ENCODE measurements at regions not wholly inside any gene's neighbourhood (a gene's known extent, or its start where the extent isn't known, plus 50 kb on each side); places are given as distances from the start of the nearest gene placed in this dataset.
"Not testable (repeated sequence)": the region's sequence is repeated elsewhere in the genome, so short reads cannot be mapped to it uniquely, and the experiment has no call there.

DNA sequence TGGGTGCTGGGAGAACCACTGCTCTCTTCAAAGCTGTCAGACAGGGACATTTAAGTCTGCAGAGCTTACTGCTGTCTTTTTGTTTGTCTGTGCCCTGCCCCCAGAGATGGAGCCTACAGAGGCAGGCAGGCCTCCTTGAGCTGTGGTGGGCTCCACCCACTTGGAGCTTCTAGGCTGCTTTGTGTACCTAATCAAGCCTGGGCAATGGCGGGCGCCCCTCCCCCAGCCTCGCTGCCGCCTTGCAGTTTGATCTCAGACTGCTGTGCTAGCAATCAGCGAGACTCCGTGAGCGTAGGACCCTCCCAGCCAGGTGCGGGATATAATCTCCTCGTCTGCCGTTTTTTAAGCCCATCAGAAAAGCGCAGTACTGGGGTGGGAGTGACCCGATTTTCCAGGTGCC is 125.6 kb upstream of the LRATD1 start:
- not testable (repeated sequence) for DNase-seq (ENCODE audit: low read depth, low spot score)

DNA sequence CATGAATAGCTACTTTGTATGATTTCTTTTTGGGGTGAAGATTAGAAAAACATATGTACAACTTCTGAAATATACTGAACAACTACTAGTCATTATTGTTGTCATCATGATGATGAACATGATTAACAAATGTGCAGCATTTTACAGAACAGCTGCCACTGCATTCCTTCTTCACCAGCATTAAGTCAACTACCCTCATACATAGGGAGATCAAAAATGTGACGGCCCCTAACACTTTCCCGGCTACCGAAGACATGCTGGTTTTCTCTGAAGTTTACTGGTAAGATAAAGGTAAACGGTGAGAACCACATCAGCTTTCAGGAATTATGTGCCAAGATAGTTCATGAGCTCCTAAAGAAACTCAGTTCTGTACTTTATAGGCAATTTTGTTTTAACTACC is 121.0 kb upstream of the LRATD1 start:
- no peak for DNase-seq (ENCODE audit: low read depth, low spot score)

DNA sequence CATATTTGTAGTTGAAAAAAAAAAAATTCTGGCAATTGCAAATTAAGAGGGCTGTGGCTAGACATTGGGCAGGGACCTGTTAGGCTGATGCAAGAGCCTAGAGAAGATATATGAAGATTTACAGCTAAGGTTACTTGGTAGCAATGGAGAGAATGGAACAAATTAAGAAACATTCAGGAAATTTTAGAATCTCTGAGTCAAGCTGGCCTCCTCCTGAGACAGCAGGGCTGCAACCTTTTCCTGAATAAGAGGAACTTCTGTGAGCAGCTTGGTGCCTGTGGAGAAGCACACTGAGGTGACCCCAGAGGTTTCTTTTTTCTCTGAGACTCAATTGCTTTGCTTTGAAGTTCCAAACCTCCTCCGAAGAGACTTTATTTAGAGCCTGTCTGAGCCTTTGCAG is 118.6 kb upstream of the LRATD1 start:
- DNase-seq (ENCODE audit: low read depth, low spot score) = no peak

DNA sequence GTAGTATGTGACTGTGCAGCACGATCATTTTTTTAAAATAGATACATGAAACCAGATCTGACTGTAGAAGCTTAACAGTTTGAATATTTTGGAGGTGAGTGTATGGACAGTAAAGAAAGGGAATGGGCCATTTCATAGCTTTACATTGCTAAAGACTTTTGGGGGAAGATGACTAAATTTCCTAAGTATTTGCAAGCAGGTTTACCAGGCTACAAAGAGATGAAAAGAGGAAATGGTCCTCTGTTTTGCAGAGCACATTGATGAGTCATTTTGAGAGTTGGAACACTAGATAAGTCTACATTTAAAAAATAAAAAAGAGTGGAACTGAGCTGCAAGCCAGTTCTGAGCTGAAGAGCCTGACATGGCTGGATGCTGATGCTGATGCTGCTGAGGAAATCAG is 115.7 kb upstream of the LRATD1 start:
- no peak for DNase-seq (ENCODE audit: low read depth, low spot score)

DNA sequence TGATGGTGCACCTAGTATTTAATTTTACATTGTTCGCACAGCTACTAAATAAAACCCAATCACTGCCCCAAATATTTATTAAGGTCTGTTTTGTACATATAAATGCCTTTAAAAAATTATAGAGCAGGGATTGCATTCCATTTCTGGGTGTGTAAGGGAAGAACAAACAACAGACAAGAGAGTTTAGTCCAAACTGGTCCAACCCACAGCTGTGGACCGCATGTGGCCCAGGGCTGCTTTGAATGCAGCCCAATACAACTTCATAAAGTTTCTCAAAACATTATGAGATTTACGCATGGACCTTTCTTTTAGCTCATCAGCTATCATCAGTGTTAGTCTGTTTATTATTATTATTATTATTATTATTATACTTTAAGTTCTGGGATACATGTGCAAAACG is 114.8 kb upstream of the LRATD1 start:
- DNase-seq (ENCODE audit: low read depth, low spot score) = no peak

DNA sequence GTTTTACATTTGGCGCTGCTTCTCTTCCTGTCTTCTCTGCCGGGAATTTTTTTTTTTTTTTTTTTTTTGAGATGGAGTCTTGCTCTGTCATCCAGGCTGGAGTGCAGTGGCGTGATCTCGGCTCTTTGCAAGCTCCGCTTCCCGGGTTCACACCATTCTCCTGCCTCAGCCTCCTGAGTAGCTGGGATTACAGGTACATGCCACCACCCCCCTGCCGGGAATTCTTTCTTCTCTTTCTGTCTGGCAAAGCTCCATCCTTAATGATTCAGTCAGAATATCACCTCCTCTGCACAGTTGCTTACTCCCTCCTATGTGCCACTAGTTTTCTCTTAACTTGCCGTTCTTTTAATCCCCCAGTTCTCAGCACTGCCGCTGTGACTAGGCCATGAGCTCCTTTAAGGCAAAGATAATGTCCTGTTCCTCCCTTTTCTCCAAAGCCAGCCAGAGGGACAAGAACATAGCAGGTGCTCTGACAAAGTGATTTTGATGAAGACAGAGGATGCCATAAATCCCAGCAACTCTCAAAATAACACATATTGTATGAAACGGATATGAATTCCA is 112.1 kb upstream of the LRATD1 start:
- no peak for DNase-seq (ENCODE audit: low read depth, low spot score)

DNA sequence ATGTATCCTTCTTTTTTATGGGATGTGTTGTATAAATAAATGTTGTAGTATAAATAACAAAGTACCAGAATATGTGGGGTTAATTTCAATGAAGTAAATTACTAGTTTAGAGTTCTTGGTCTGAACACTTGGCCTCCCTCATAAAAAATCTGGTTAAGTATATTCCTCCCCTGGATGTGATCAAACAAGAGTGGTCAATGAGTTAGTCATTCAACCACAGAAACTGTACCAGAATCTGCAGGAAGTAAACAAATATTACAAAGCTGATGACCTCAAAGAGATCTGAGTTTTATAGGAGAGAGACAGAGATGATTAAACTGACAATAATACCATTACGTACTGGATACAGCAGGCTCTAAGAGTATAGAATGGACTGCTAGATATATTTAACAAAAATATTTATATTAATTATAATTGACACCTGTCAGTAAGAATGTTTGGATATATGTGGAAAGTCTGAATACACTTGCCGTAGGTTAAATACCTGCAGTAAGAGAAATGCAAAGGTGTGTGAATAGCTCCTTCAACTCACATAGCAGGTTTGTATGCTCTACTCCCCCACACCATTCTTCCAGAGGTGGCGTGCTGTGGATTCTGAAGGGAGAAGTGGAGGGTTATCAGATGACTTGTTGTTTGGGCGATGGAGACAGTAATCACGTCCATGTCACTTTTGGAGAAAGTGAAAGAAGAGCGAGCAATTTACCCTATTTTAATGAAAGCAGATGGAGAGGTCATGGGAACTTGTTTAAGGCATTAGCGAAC is 108.3 kb upstream of the LRATD1 start:
- no peak for DNase-seq (ENCODE audit: low read depth, low spot score)

DNA sequence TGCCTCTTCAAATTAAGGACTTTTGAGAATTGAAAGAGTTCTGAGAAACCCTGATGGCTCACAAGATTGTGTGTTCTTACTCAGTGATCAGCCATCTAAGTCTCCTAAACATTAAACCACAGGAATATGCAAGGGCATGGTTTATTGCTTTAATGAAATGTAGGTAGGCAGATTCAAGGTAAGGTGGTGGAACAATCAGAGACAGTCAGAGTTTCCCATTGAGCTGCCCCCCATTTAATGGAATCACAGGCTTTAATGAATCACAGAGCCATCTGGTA is 107.8 kb upstream of the LRATD1 start:
- no peak for DNase-seq (ENCODE audit: low read depth, low spot score)

DNA sequence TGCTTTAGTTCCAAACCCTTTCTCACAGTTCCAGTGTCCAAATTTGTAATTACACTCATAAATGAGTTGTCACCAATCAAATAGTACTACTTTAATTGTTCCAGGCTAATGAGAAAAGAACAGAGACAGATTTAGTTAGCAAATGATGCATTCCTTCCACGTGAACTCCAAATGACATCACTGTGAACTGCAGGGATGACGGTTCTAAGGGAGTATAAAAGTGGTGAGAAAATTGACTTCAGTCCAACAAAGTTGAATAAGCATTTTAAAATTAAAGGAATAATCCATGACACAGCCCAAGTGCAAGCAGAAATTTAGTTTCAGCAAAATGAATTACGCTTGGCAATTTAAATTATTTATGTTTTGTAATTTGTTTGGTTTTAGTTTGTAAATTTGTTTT is 102.0 kb upstream of the LRATD1 start:
- no peak for DNase-seq (ENCODE audit: low read depth, low spot score)

DNA sequence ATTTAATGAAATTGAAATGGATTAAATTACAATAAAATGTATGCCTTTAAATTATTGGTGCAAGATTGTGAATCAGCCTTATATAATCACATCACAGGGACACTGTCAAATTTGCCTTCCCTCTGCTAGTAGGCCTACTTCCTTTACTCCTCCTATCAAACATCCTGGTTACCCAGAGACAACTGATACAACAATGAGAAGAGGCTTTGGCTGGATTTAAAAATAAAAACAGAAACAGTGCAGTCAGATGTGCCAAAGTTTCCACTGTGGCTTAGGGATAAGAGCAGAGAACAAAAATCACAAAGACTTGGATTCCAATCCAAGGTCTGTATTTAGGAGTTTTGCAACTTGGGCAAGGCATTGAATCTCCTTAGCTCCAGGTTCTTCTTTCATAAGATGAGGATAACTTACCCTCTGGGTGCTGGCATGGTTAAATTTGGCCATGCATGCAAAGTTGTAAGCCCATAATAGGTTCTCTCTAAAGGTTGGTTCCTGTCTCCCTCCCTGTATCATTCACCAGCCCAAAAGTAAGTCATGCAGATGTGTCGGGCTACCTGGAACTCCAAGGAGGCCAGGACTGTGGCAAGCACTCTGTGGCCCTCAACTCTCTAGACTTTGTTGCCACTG is 99.3 kb upstream of the LRATD1 start:
- no peak for DNase-seq (ENCODE audit: low read depth, low spot score)

DNA sequence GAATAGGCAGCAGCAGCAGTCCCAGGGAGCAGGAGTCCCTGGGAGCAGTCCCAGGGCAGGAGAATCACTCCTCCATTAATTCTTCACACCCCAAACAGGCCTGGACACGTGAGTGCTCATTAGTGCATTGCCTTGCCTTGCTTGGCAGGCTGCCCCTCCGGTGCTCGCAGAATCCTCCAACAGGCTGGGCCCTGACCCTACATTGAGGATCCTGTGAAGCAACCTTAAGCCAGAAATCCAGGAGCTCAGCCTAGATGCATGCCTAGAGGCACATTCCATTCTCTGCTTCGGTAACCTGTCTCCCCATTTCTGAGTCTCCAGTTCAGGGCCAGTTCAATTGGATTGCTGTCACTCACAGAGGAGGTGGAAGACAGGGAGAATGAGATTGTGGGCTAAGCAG is 97.4 kb upstream of the LRATD1 start:
- no peak for DNase-seq (ENCODE audit: low read depth, low spot score)

DNA sequence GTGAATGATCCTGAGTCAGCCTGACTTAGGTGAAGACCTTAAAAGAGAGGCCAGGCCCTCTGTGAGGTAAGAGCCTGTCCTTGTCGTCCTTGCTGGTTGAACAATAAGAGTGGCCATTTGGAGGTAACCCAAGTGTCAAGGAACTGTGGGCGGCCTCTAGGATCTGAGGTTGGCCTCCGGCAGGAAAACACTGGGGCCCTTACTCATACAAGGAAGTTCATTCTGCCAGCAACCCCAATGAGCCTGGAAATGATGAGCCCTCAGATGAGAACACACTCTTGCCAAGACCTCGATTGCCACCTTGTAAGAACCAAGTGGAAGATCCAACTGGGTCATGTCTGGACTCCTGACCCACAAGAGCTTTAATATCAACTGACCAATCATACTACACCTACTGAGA is 95.5 kb upstream of the LRATD1 start:
- no peak for DNase-seq (ENCODE audit: low read depth, low spot score)

DNA sequence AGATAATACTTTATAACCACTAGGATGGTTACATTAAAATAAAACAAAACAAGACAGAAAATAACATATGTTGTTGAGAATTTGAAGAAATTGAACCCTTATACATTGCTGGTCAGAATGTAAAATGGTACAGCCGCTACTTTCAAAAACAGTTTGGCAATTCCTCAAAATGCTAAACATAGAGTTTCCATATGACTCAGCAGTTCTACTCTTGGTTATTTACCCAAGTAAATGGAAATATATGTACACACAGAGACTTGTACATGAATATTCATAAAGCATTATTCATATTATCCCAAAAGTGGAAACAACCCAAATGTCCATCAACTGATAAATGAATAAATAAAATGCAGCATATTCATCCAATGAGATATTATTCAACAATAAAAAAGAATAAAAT is 92.5 kb upstream of the LRATD1 start:
- no peak for DNase-seq (ENCODE audit: low read depth, low spot score)

DNA sequence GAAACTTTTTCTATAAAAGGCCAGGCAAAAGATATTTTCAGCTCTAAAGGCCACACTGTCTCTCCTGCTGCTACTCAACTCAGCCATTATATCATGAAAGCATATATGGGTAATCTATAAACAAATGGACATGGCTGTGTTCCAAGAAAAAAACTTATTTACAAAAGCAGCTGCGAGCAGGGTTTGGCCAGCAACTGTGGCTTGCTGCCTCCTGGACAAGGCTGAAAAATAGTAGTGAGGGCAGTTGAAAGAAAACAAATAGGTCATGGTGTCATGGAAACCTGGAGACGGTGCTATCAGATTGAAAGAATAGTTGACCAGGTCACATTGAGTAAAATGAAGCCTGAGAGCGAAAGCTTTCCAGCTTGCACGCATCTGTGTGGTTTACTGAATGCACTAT is 89.2 kb upstream of the LRATD1 start:
- DNase-seq (ENCODE audit: low read depth, low spot score) = no peak

DNA sequence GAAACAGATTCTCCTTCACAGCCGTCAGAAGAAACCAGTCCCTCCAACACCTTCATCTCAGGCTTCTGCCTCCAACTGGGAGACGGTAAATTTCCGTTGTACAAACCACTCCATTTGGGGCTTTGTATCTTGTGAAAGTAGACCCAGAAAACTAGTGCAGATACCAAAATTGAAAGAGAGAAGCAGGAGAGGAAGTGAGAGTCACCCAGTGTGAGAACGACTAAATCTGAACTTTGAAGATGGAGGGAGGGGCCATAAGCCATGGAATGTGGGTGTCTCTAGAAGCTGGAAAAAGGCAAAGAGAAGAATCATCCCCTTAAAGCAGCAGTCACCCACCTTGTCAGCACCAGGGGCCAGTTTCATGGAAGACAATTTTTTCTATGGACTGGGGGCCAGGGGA is 88.3 kb upstream of the LRATD1 start:
- no peak for DNase-seq (ENCODE audit: low read depth, low spot score)

DNA sequence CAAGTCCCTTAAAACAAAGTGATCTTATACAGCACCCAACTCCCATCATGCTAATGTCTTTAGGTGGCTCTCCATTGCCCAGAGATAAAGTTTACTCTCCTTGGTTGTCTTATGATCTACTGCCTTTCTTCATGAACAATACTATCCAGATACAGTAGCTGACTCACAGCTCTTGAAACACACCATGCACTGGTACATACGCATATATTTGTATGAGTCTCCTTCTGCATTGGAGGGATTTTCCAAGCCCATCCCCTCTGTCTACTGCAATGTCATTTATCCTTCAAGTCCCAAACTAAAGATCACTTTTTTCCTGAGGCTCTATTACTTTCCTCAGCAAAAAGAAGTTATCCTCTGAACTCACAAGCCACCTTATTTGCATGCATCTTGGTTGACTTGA is 84.7 kb upstream of the LRATD1 start:
- no peak for DNase-seq (ENCODE audit: low read depth, low spot score)

DNA sequence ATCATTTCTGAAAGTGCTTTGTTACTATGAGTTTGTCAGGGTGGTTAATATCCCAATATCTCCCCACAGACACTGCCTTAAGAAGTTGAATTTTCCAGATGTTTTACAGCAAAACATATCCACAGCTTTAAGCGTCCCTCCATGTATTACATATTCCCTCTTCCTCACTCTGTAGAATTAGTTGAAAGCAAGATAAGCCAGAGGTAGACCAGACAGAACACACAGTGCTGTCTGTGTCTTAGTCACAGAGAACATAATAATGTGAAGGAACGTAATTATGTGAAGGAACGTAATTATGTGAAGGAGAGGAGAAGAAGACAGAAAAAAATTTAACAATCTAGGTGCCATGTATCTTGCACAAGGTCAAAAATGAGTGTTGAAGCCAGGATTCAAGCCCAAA is 81.9 kb upstream of the LRATD1 start:
- no peak for DNase-seq (ENCODE audit: low read depth, low spot score)

DNA sequence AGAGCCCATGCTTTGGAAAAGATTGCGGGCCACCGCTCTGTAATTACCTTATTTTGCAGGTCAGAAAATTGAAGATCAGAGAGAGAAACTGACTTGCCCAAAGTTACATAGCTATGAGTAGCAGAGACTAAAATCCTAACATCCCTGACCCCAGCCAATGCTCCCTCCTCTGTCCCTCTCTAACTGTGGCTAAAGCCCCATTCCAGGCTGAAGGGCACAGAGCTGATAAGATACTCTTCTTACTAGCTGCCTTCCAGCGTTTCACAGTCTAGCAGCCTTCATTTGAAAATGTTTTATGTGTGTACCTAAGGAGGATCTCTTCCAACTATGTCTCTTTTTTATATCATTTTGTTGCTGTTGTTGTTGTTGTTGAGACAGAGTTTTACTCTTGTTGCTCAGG is 81.4 kb upstream of the LRATD1 start:
- no peak for DNase-seq (ENCODE audit: low read depth, low spot score)

DNA sequence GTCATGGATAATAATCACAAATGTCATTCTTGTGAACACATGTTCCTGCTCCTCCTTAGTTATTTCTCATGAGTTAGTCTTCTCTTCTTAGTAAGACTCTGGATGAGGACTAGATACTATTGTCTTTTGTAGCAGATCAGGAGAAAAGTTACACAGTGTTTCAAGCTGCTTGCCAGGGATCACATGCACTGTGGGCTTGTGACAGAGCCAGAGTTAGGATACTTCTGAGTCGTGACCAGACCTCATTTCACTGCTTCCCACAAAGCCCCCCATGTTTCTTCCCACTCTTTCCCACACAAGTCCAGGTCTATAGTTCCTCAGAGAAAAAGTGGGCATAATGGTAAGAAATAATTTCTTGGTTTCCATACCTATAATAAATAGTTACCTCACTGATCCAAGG is 80.2 kb upstream of the LRATD1 start:
- DNase-seq (ENCODE audit: low read depth, low spot score) = no peak

DNA sequence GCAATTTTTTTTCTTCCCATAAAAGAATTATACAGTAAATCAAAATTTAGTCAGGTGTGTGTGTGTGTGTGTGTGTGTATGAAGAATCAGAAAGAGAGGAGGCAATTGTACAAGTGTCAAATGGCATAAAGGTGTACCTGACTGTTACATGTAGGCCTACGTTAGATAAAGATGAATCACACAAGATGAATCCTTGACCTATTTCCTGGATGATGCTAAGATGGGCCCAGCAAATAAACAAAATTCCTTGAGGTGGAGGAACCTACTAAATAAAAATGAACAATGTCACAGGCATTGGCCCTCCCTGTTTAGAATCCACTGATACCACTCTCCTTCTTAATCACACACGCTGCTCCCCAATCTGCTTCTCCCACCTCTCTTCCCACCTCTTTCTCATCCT is 79.7 kb upstream of the LRATD1 start:
- DNase-seq (ENCODE audit: low read depth, low spot score) = no peak

DNA sequence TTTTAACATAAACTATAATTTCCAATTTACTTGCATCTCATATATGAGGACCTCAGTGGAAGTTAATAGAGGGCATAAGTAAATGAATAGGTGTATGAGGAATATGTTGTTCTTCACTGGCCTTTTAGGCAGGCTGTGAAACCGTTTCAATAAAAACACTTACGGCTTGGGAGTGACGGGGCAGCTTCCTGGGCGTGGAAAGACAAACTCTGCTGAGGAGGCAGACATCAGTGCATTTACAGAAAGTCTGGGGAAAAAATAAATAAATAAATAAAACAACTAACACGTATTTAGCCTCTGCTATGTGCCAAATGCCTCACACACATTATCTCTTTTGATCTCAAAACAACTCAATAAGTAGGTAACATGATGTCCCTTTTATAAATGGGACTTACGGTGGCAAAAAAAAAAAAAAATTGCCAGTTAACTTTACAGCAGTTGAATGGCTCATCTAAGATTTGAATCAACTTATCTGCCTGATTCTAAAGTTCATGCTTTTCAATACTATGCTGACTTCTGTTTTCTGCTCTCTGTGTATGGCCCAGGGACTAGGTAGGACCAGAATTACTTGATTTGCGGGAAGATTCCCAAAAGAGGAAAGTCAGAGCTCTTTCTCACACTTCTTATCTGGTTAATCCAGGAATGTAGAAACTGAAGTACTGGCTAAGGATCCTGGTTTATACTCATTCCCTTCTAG is 77.5 kb upstream of the LRATD1 start:
- DNase-seq (ENCODE audit: low read depth, low spot score) = no peak

DNA sequence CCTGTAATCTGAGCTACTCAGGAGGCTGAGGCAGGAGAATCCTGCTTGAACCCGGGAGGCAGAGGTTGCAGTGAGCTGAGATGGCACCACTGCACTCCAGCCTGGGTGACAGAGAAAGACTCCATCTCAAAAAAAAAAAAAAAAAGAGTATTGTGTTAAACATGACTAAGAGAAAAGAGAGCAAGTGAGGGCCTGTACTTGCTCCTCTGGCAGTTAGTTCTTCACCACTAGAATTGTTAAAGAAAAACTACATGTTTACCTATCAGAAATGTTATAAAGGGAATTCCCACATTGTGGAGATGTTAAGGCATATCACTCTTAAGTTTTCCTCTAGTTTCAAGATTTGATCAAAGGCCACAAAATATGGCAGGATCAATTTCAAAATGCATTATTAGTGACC is 75.4 kb upstream of the LRATD1 start:
- DNase-seq (ENCODE audit: low read depth, low spot score) = no peak

DNA sequence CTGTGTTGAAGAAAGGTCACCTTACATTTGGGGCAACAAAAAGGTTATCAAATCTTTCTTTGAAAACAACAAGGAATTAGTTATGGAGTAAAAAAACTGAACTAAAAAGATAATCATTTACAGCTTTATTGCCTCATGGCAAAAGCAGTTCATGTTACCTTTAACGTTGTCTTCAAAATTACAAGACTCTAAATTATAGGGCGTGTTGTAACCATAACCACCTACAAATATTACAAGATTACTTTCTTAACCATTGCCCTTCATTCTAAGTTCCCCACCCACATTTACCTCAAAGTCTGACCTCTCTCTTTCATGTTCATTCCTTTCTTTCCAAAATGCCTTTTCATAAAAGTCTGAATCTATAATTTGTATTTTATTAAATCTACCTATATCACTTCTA is 74.6 kb upstream of the LRATD1 start:
- DNase-seq (ENCODE audit: low read depth, low spot score) = no peak

Measured in activated CD4-positive, CD25-positive, alpha-beta regulatory T cell treated with anti-CD3 and anti-CD28 coated beads, Interleukin-2, amount 50 U/mL, for 16 hours (primary cell).